Stomach (tissue), 4 donors: ENCODE measurements at regions not wholly inside any gene's neighbourhood (a gene's known extent, or its start where the extent isn't known, plus 50 kb on each side); places are given as distances from the start of the nearest gene placed in this dataset.

Experiments
- EP300 ChIP-seq: sonication (generic); formaldehyde crosslinking; IDR thresholded peaks from one replicate; pipeline ENCODE4 v1.6.1; 2017; ENCODE audit warnings: antibody characterized with exemption
- POLR2A ChIP-seq, 4 donors: fragments of 450-650 bp; IDR thresholded peaks; one replicate each; pipeline ENCODE4 v1.6.1; 2016; ENCODE audit warnings: antibody characterized with exemption in 4 of 4, control low read depth in 2 of 4, mild to moderate bottlenecking in 1 of 4, moderate library complexity in 1 of 4
- POLR2AphosphoS5 ChIP-seq, 3 donors: sonication (generic); formaldehyde crosslinking; IDR thresholded peaks; one replicate each; pipeline ENCODE4 v1.6.1; 2016; ENCODE audit warnings: antibody characterized with exemption in 3 of 3
- TF ChIP-seq, protein P1 (sequence below), 7 experiments: fragments of 450-650 bp in 4 of 7; fragments of 200-600 bp in 3 of 7; sonication (generic) in 3 of 7; IDR thresholded peaks; one replicate each; pipeline ENCODE4 v1.5.1; 2016 to 2019; ENCODE audit warnings: antibody characterized with exemption in 7 of 7, control low read depth in 2 of 7, mild to moderate bottlenecking in 1 of 7

DNA sequence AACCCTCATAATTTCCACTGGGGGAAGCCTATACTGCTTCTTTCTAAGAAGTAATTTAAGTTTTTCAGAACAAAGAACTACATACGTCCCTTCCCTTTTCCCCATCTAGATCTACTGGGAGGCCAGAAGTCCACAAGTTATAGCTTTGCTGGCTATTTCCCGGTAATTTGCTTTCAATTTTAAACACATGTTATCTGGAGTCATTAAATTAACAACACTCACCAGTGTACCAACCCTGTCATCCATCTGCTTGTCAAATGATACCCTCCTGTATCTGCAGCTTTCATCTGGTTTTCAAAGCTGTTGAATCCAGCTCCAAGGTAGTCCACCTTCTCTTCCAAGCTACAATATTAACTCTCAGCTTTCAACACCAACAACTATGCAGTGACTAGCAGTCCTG lies 466.7 kb upstream of the PKN2 start:
- TF ChIP-seq, protein P1, sequence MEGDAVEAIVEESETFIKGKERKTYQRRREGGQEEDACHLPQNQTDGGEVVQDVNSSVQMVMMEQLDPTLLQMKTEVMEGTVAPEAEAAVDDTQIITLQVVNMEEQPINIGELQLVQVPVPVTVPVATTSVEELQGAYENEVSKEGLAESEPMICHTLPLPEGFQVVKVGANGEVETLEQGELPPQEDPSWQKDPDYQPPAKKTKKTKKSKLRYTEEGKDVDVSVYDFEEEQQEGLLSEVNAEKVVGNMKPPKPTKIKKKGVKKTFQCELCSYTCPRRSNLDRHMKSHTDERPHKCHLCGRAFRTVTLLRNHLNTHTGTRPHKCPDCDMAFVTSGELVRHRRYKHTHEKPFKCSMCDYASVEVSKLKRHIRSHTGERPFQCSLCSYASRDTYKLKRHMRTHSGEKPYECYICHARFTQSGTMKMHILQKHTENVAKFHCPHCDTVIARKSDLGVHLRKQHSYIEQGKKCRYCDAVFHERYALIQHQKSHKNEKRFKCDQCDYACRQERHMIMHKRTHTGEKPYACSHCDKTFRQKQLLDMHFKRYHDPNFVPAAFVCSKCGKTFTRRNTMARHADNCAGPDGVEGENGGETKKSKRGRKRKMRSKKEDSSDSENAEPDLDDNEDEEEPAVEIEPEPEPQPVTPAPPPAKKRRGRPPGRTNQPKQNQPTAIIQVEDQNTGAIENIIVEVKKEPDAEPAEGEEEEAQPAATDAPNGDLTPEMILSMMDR (IDR thresholded peaks at IDR 0.05), result no peak
- TF ChIP-seq POLR2AphosphoS5 (IDR thresholded peaks at IDR 0.05) (no peak), POLR2A (IDR thresholded peaks at IDR 0.05) (no peak), EP300 (no peak)
